ENCODE measurements at regions not wholly inside any gene's neighbourhood (a gene's known extent, or its start where the extent isn't known, plus 50 kb on each side); places are given as distances from the start of the nearest gene placed in this dataset.

DNA sequence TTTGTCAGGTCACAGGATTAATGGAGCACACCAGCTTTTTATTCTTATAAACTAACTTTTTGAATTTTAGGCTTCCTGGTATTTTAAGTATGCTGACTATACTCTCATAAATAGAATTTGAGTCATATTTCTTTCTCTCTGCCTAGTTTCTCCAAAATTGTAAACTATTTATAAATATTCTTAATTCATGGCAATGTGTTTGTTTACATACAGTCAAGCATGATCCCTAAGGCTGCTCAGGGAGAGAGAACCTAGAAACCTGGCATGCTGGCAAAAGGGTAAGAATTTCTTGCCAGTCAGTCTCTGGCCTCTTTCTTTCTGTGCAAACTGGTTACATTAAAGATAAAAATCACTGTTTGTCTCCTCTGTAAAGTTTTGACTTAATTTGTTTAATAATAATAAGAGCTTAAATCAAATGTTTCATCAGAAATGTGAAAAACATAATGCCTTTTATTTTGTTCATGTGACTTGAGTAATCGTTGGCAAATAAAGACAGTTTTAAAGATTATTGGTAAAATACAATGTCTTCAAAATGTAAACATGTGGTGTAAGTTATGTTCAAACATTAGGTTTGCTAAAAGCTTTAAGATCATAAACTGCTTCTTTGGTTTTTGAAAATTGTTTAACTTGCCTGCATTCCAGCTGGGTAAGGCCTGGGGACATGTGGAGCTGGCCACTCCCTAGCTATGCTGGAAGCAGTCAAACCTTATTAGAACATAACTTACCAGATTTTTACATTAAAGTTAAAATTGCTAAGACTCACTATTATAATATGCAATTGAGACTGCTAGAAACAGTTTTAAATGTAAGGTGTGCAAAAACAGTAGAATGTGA, 1401.7 kb downstream of the NCAM2 start:
- H3K27me3 Mint-ChIP-seq = no peaks in the 10 kb centered on the region
- ChIA-PET CTCF (ENCODE audit: partially characterized antibody) (no interaction called here), POLR2A (ENCODE audit: partially characterized antibody) (no interaction called here)
- no peaks in the 10 kb centered on the region for H3K36me3 ChIP-seq (ENCODE audit: insufficient read depth, low read length)
- H3K4me1 ChIP-seq (ENCODE audit: insufficient read depth, low read length) = no peaks in the 10 kb centered on the region
- H3K4me3 ChIP-seq (ENCODE audit: low read length in 2 of 2) = no peak overlapping the region
- H3K9me3 ChIP-seq (ENCODE audit: control insufficient read depth in 1 of 2, low read length in 2 of 2) = no peaks in the 10 kb centered on the region
- H3K27me3 ChIP-seq (ENCODE audit: insufficient read depth, low read length) = no peaks in the 10 kb centered on the region
- H3K9me3 Mint-ChIP-seq = peaks cover 0 to 10% (median 3%) of the 10 kb centered on the region in 8 donors
- no peak overlapping the region for H3K27ac ChIP-seq (ENCODE audit: low read depth, low read length)
- no peak for DNase-seq
- no peaks in the 10 kb centered on the region for H3K36me3 Mint-ChIP-seq
- H3K4me3 Mint-ChIP-seq = no peak overlapping the region
- H3K27ac Mint-ChIP-seq = no peak overlapping the region
- H3K4me1 Mint-ChIP-seq = no peaks in the 10 kb centered on the region
- intact Hi-C loops (cut with micrococcal nuclease) = no loop called here

- Mint-ChIP-seq H3K9me3 (peaks cover 0 to 12% (median 4%) of the 10 kb centered on the region in 8 donors), H3K4me1 (no peaks in the 10 kb centered on the region), H3K36me3 (no peaks in the 10 kb centered on the region), H3K27ac (no peak overlapping the region), H3K4me3 (no peak overlapping the region), H3K27me3 (no peaks in the 10 kb centered on the region)
- CTCF ChIA-PET (ENCODE audit: partially characterized antibody) = no interaction called here
- intact Hi-C loops (cut with micrococcal nuclease) = no loop called here
- DNase-seq = no peak
- POLR2A ChIA-PET (ENCODE audit: partially characterized antibody) = no interaction called here
- Histone ChIP-seq H3K9me3 (ENCODE audit: control insufficient read depth in 1 of 2, low read length in 2 of 2) (no peaks in the 10 kb centered on the region), H3K27me3 (ENCODE audit: insufficient read depth, low read length) (no peaks in the 10 kb centered on the region), H3K4me3 (ENCODE audit: low read length in 2 of 2) (no peak overlapping the region), H3K27ac (ENCODE audit: low read depth, low read length) (no peak overlapping the region), H3K36me3 (ENCODE audit: insufficient read depth, low read length) (no peaks in the 10 kb centered on the region), H3K4me1 (ENCODE audit: insufficient read depth, low read length) (no peaks in the 10 kb centered on the region)
Measured at GRCh38 chr21:22409571-22409970, 1411.4 kb downstream of the NCAM2 start.

GRCh38 chr21:22416555-22416954, 1418.3 kb downstream of the NCAM2 start:
- H3K4me3 Mint-ChIP-seq = no peak overlapping the region
- no peak for DNase-seq
- no peak overlapping the region for H3K27ac ChIP-seq (ENCODE audit: low read depth, low read length)
- no peaks in the 10 kb centered on the region for H3K36me3 ChIP-seq (ENCODE audit: insufficient read depth, low read length)
- peaks cover 0 to 5% (median 1%) of the 10 kb centered on the region in 8 donors for H3K9me3 Mint-ChIP-seq
- no peaks in the 10 kb centered on the region for H3K4me1 ChIP-seq (ENCODE audit: insufficient read depth, low read length)
- no peaks in the 10 kb centered on the region for H3K27me3 Mint-ChIP-seq
- H3K27me3 ChIP-seq (ENCODE audit: insufficient read depth, low read length) = no peaks in the 10 kb centered on the region
- H3K4me3 ChIP-seq (ENCODE audit: low read length in 2 of 2) = no peak overlapping the region
- H3K4me1 Mint-ChIP-seq = peaks cover 0 to 3% (median 1%) of the 10 kb centered on the region in 4 donors
- ChIA-PET CTCF (ENCODE audit: partially characterized antibody) (no interaction called here), POLR2A (ENCODE audit: partially characterized antibody) (no interaction called here)
- no peaks in the 10 kb centered on the region for H3K9me3 ChIP-seq (ENCODE audit: control insufficient read depth in 1 of 2, low read length in 2 of 2)
- H3K36me3 Mint-ChIP-seq = no peaks in the 10 kb centered on the region
- intact Hi-C loops (cut with micrococcal nuclease) = no loop called here
- no peak overlapping the region for H3K27ac Mint-ChIP-seq

GRCh38 chr21:22421416-22422180, 1423.4 kb downstream of the NCAM2 start:
- H3K27me3 Mint-ChIP-seq = peaks cover 0 to 1% of the 10 kb centered on the region in 2 donors
- H3K9me3 Mint-ChIP-seq = peaks cover 0 to 4% (median under 1%) of the 10 kb centered on the region in 8 donors
- H3K4me3 Mint-ChIP-seq = peak overlapping the region in 7 of 8 donors; percentile 4 to 57 (median 17)
- H3K36me3 Mint-ChIP-seq = no peaks in the 10 kb centered on the region
- Histone ChIP-seq H3K27ac (ENCODE audit: low read depth, low read length) (no peak overlapping the region), H3K27me3 (ENCODE audit: insufficient read depth, low read length) (no peaks in the 10 kb centered on the region), H3K9me3 (ENCODE audit: control insufficient read depth in 1 of 2, low read length in 2 of 2) (no peaks in the 10 kb centered on the region), H3K4me1 (ENCODE audit: insufficient read depth, low read length) (no peaks in the 10 kb centered on the region), H3K36me3 (ENCODE audit: insufficient read depth, low read length) (no peaks in the 10 kb centered on the region), H3K4me3 (ENCODE audit: low read length in 2 of 2) (no peak overlapping the region)
- peak in 4 of 5 donors; percentile 2 to 38 (median 19) for DNase-seq
- intact Hi-C loops (cut with micrococcal nuclease) = no loop called here
- peak overlapping the region in 6 of 7 donors; percentile 3 to 60 (median 36) for H3K27ac Mint-ChIP-seq
- H3K4me1 Mint-ChIP-seq = peaks cover 0 to 6% (median 3%) of the 10 kb centered on the region in 4 donors
- CTCF ChIA-PET (ENCODE audit: partially characterized antibody) = no interaction called here
- POLR2A ChIA-PET (ENCODE audit: partially characterized antibody) = no interaction called here

GRCh38 chr21:22438428-22439086, 1440.3 kb downstream of the NCAM2 start:
- H3K27me3 Mint-ChIP-seq = no peaks in the 10 kb centered on the region
- no peaks in the 10 kb centered on the region for H3K36me3 ChIP-seq (ENCODE audit: insufficient read depth, low read length)
- H3K27ac Mint-ChIP-seq = no peak overlapping the region
- H3K4me1 Mint-ChIP-seq = no peaks in the 10 kb centered on the region
- H3K27ac ChIP-seq (ENCODE audit: low read depth, low read length) = no peak overlapping the region
- no peaks in the 10 kb centered on the region for H3K36me3 Mint-ChIP-seq
- H3K27me3 ChIP-seq (ENCODE audit: insufficient read depth, low read length) = no peaks in the 10 kb centered on the region
- intact Hi-C loops (cut with micrococcal nuclease) = no loop called here
- peaks cover 0 to 19% (median 3%) of the 10 kb centered on the region in 8 donors for H3K9me3 Mint-ChIP-seq
- H3K4me3 Mint-ChIP-seq = no peak overlapping the region
- no peak overlapping the region for H3K4me3 ChIP-seq (ENCODE audit: low read length in 2 of 2)
- H3K9me3 ChIP-seq (ENCODE audit: control insufficient read depth in 1 of 2, low read length in 2 of 2) = no peaks in the 10 kb centered on the region
- no peak for DNase-seq
- no peaks in the 10 kb centered on the region for H3K4me1 ChIP-seq (ENCODE audit: insufficient read depth, low read length)
- ChIA-PET CTCF (ENCODE audit: partially characterized antibody) (no interaction called here), POLR2A (ENCODE audit: partially characterized antibody) (interaction anchor here (0.7 kb wide), 1 partner anchor 1639 kb away, joined by 3 read pairs; no protein-coding TSS in a partner anchor)

GRCh38 chr21:22444990-22445389, 1446.8 kb downstream of the NCAM2 start:
- ChIA-PET CTCF (ENCODE audit: partially characterized antibody) (no interaction called here), POLR2A (ENCODE audit: partially characterized antibody) (no interaction called here)
- H3K36me3 Mint-ChIP-seq = no peaks in the 10 kb centered on the region

DNA sequence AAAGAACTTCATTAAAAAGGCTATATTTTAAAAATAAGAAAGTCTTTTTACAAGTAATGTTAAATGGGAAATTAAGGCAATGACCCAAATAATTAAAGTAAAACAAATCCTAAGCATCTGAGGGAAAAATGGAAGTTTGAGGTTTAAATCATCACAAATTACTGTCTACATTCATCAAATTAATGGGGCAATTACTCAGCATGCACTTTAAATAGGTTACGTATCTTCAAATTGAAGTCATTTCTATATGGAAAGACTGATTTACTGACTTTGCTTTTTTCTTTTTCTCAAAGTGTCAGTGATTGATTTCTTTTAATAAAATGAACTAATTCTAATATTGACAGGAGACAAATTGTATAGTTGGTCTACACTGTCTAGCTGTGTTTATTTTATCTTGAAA, 1452.3 kb downstream of the NCAM2 start:
- DNase-seq = no peak
- no peaks in the 10 kb centered on the region for H3K36me3 Mint-ChIP-seq
- Histone ChIP-seq H3K9me3 (ENCODE audit: control insufficient read depth in 1 of 2, low read length in 2 of 2) (no peaks in the 10 kb centered on the region), H3K27ac (ENCODE audit: low read depth, low read length) (no peak overlapping the region), H3K27me3 (ENCODE audit: insufficient read depth, low read length) (no peaks in the 10 kb centered on the region), H3K36me3 (ENCODE audit: insufficient read depth, low read length) (no peaks in the 10 kb centered on the region), H3K4me3 (ENCODE audit: low read length in 2 of 2) (no peak overlapping the region), H3K4me1 (ENCODE audit: insufficient read depth, low read length) (no peaks in the 10 kb centered on the region)
- POLR2A ChIA-PET (ENCODE audit: partially characterized antibody) = no interaction called here
- no peaks in the 10 kb centered on the region for H3K4me1 Mint-ChIP-seq
- intact Hi-C loops (cut with micrococcal nuclease) = no loop called here
- H3K4me3 Mint-ChIP-seq = no peak overlapping the region
- H3K27me3 Mint-ChIP-seq = no peaks in the 10 kb centered on the region
- H3K27ac Mint-ChIP-seq = no peak overlapping the region
- CTCF ChIA-PET (ENCODE audit: partially characterized antibody) = no interaction called here
- peaks cover 0 to 13% (median 5%) of the 10 kb centered on the region in 8 donors for H3K9me3 Mint-ChIP-seq

More at GRCh38 chr21:22444990-22445389, 1446.8 kb downstream of the NCAM2 start:
- Histone ChIP-seq H3K27ac (ENCODE audit: low read depth, low read length) (no peak overlapping the region), H3K4me3 (ENCODE audit: low read length in 2 of 2) (no peak overlapping the region), H3K36me3 (ENCODE audit: insufficient read depth, low read length) (no peaks in the 10 kb centered on the region), H3K4me1 (ENCODE audit: insufficient read depth, low read length) (no peaks in the 10 kb centered on the region), H3K27me3 (ENCODE audit: insufficient read depth, low read length) (no peaks in the 10 kb centered on the region), H3K9me3 (ENCODE audit: control insufficient read depth in 1 of 2, low read length in 2 of 2) (no peaks in the 10 kb centered on the region)
- DNase-seq = no peak
- peaks cover 0 to 4% (median 0%) of the 10 kb centered on the region in 8 donors for H3K9me3 Mint-ChIP-seq
- H3K27me3 Mint-ChIP-seq = no peaks in the 10 kb centered on the region
- H3K4me3 Mint-ChIP-seq = no peak overlapping the region
- intact Hi-C loops (cut with micrococcal nuclease) = no loop called here
- H3K27ac Mint-ChIP-seq = no peak overlapping the region
- H3K4me1 Mint-ChIP-seq = no peaks in the 10 kb centered on the region

All from CD4-positive, alpha-beta memory T cell (primary cell).